Stimulated activated naive CD4-positive, alpha-beta T cell treated with Interleukin-2 at 50 U/mL for 16 hours (primary cell): ENCODE measurements at regions not wholly inside any gene's neighbourhood (a gene's known extent, or its start where the extent isn't known, plus 50 kb on each side); places are given as distances from the start of the nearest gene placed in this dataset.
"Not testable (repeated sequence)": the region's sequence is repeated elsewhere in the genome, so short reads cannot be mapped to it uniquely, and the experiment has no call there.

Experiments used
- DNase-seq: peaks from one replicate; lab custom pipeline; 2025; lab: John Stamatoyannopoulos, UW

DNA sequence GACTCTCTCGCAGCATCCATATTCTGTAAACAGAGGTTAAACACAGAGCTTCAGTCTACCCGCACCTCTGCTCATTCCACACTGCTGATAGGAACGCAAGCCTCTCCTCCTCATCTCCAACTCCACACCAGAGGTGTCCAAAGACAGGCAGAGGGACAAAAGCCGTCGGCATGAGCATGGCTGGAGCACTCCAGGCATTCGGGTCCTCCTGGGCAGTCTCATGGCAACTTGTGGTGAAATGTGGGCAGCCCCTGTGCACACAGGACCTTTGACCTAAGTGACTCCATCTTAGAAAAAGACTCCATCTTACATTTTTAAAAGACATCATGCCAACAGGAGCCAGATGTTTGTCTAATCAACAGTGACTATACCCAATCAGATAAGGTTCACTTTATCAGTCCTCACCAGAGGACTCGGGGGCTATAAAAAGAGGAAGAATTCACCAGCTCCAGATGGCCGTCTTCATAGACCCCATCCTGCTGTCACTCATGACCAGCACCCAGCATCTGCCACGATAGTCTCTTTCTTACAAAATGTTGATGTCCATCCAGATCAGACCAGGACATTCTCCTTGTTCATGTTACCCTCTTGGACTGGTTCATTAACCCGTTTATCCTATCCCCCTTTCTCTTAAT lies 304.4 kb downstream of the ANAPC1 start:
- not testable (repeated sequence) for DNase-seq

DNA sequence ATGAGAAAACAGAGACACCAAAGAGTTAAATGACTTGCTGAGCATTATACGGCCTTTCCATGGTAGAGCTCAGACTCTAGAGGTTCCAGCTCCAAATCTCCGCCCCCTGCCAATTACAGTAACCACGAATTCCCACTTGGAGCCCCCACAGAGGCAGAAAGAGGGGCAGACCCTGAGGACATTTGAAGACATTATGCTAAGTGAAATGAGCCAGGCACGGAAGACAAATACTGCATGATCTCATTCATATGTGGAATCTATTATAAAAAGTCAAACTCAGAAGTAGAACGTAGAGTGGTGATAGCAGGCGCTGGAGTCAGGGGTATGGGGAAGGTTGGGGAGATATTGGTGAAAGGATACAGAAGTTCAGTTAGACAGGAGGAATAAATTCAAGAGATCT lies 303.4 kb downstream of the ANAPC1 start:
- not testable (repeated sequence) for DNase-seq

GRCh38 chr2:111582090-111582489 lies 301.9 kb downstream of the ANAPC1 start:
- not testable (repeated sequence) for DNase-seq

DNA sequence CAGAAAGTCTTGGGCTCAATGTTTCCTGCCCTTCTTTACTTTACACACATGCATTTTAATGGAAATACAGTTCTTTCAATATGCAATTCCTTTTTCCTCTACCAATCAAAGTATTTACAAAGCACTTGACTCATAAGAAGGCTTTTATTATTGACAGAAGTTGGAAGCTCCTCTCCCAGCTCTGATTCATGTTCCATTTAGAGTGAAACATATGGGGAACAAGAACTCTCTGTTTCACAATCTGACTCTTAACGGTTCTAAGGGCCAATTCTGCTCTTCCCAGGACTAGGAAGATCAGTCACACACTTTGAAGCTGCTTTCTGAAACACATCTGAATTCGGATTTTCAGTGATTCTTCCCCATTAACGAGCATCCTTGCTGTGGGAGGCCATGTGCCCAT lies 300.5 kb downstream of the ANAPC1 start:
- not testable (repeated sequence) for DNase-seq

DNA sequence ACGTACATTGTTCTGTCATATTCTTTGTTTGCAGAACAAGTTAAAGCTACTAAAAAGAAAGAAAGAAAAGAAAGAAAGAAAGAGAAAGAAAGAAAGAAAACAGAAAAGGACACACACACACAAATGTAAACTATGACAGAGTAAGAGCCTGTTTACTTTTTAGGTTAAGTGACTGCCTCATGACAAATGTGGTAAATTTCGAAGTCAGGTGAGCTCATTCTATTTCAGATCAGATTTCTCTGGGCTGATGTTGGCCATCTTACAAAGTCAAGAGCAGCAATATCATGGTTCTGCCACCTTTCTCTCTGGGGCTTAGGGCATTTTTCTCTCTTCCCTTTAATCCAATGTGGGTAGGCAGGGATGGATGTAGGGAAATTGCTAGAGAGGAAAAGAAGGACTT lies 299.5 kb downstream of the ANAPC1 start:
- DNase-seq: not testable (repeated sequence)

DNA sequence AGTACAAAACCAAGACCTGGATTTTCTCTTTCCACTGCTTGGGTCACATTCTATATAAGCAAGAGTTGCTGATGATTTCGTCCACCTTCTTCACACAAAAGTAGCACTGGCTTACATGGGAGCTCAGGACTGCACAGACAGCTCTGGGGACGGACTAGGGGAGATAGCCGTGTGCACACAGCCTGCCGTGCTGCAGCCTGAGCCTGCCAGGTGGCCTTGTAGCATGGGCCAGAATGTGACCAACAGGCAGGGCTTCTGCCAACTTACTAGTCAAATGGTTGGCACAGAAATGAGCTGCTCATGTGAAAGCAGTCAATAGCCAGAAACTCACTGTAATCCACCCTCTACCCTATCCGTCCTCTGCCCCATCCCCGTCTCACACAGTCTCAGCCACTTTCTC lies 299.0 kb downstream of the ANAPC1 start:
- DNase-seq: not testable (repeated sequence)

DNA sequence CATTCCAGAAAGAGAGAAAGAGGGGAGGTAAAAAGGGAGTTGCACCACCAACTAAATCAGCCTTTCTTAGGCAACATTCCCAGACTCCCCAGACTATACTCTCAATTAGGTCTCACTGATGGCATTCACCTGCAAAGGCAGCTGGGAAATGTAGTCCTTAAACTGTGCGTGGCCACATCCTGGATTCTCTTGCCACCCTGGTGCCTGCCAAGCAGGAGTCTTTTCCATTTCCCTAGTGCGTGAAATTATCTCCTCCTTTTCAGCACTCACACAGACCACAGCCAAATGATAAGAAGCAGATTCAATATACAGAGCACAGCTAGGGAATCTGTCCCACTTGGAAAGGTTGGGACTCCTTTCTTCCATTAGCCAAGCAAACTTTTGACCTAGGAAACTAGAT lies 298.0 kb downstream of the ANAPC1 start:
- DNase-seq: not testable (repeated sequence)

- not testable (repeated sequence) for DNase-seq
These were observed 288.9 kb downstream of the ANAPC1 start for GRCh38 chr2:111595072-111595471.

DNA sequence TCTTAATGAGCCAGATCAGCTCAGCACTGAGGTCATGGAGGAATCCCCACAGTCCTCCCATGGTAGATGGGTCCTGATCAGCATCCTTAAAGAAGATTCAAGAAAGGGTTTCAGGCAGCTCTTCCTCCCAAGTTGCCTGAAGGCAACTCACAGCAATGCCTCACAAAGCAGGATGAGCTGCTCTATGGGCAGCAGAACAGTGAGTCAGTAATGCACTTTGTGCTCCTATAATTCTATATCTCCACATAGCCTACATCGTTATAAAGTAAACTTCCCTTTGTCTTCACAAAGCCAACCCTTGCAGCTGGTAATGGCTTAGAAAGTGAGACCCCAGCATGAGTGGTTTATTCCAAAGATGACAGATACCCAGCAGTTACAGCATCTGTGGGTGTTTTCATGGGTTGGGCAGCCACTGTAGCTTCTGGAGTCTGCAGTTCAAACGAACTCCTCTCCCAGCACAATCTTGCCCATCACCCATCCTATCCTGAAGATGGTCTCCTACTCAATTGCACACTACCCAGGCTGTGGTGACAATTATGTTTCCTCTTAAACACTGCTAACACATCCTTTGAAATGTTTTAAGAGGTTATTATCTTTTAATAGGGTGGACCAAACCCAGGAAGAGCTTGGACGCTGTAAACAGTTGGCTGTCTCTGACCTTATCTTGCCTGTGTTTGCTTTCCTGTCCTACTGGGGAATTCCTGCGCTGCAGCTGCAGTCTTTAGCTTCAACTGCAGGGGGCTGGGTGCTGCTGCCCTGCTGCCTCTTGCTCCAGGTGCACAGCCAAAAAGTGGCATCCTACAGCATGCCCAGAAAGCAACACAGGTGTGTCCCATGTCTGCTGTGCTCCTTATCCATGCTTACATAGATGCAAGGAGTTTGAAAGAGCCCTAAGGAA lies 286.9 kb downstream of the ANAPC1 start:
- not testable (repeated sequence) for DNase-seq

GRCh38 chr2:111598944-111599343 lies 285.0 kb downstream of the ANAPC1 start:
- DNase-seq: peak; percentile 5

GRCh38 chr2:111602259-111602658 lies 281.7 kb downstream of the ANAPC1 start:
- not testable (repeated sequence) for DNase-seq

DNA sequence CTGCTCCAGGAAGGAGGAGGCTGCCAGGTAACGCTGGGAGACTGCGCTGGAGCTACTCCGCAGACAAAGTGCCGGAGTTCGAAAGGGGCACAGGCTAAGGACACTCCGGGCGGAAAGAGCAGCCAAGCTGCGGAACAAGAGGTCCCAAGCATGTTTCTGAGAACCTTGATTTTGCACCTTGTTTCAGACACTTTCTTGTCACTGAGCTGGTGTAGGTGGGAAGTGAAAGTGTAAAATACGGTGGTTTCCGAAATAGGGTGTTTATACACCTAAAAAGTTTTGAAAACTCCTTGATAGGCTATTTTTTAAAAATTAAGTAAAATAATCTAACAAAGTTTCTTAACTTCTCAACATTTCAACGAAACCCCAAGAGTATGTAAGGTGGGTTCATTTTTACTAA lies 278.2 kb downstream of the ANAPC1 start:
- DNase-seq: not testable (repeated sequence)

- DNase-seq: not testable (repeated sequence)
These were observed 277.4 kb downstream of the ANAPC1 start for GRCh38 chr2:111606632-111607031.

- not testable (repeated sequence) for DNase-seq
These were observed 274.7 kb downstream of the ANAPC1 start for GRCh38 chr2:111609146-111609844.

DNA sequence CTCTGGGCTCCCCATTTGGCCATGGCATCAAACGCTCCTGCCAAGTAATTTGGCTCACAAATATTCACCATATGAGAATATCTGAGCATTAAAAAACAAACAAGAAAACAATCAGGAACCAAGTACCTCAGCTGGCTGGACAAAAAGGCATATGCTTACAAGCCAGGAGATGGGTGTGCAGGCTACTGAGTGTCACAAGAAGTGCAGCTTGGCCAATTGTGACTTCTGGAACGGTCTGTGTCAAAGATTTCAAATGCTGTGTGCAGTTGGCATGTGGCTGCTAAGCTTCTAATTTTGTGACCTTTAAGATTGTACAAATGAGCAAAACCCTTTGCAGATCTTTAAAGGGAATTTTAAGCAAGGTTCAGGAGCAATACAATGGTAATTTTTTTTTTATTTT lies 274.0 kb downstream of the ANAPC1 start:
- not testable (repeated sequence) for DNase-seq

DNA sequence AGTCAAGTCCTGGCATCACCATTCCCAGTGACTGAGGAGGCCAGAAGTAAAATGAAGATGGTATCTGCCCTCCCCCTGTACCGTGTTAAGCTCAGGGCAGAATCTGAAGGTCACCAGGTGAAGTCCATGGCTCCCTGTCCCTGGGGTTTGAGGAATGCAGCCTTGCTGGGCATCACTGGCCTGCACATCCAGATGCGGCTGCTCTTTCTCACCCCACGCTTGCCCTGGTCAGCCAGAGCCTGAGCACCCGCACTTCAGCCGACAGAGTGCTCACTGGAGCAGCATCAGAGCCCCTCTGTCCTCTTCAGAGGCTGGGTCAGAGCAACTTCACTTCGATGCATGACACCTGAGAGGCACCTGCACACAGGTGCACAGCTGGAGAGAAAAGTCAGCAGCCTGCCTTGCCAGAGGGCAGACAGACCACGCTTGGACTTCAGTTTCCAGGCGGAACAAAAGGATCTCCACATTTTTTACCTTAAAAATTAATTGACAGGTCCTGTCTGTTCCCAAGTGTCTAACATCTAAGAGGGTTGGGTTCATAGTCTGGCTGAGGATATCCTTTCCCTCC lies 267.3 kb downstream of the ANAPC1 start:
- DNase-seq: no peak

DNA sequence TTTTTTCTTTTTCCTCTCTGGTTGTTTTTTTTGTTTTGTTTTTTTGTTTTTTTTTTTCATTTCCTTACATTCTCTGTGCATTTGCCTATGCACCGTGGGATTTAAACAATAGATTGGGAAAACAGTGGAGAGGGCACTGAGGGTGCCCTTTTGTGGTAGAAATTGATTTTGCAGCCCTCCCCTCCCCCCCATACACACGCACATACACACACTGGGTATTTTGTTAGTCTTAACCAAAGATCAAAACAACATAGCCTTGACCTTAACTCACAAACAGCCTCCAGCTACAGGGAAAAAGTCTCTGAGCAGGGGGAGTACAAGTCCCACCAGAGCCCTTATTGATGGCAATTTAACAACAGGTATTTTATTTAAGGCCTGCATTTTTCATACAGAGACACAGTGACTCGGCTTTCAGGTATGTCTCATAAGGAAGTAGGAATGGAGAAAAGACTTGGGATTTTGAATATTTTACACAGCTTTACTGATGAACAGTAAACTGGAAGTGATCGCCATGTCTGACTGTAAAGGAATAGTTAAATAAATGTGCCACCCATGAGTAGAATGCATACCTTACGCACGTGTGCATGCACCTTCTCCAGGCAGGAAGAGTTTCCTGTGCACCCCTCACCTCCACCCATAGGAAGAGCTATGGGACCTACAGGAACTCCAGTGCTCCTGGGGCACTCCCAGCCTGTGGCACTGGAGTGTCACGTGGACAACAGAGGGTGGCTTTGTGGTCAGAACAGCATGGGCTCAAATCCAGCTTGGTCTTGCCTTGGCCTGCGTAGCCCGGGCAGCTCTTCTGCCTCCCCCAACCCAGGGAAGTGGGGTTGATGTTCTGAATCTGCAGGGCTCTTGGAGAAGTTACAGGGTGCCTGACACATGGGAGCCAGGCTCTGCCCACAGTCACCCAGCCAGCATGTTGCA lies 266.4 kb downstream of the ANAPC1 start:
- DNase-seq: no peak

DNA sequence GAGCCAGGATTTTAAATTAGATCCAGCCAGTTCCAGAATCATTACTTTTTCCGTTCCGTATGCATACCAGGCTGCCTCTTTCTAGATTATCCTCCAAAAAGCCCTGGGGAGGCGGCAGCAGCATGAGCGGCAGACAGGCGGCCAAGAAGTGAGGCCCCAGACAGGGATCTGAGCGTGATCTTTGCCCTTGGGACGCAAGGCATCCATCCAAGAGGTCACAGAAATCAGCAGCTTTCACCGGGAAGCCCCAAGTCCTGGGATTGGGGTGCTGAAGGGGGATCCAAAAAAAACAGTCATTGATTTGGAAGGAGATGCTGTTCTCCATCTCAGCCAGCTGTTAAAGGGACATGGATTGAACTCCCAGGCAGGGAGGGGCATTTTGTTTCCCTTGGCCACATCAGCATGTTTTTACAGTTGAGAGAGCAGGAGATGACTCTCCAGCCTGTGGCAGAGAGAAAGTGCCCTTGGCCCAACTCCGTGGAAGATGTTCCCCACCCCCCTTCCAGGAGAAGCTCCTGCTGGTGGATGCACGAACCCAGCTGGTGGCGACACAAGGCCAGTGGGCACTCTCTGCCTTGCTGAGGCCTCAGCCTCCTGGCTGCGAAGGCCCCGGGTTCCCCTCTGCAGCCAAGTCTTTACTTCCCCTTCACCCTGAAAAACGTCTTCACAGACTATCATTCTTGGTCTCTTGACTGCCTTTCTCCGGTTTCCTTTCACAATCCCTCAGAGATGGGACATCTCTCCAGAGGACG lies 265.6 kb downstream of the ANAPC1 start:
- DNase-seq: no peak

DNA sequence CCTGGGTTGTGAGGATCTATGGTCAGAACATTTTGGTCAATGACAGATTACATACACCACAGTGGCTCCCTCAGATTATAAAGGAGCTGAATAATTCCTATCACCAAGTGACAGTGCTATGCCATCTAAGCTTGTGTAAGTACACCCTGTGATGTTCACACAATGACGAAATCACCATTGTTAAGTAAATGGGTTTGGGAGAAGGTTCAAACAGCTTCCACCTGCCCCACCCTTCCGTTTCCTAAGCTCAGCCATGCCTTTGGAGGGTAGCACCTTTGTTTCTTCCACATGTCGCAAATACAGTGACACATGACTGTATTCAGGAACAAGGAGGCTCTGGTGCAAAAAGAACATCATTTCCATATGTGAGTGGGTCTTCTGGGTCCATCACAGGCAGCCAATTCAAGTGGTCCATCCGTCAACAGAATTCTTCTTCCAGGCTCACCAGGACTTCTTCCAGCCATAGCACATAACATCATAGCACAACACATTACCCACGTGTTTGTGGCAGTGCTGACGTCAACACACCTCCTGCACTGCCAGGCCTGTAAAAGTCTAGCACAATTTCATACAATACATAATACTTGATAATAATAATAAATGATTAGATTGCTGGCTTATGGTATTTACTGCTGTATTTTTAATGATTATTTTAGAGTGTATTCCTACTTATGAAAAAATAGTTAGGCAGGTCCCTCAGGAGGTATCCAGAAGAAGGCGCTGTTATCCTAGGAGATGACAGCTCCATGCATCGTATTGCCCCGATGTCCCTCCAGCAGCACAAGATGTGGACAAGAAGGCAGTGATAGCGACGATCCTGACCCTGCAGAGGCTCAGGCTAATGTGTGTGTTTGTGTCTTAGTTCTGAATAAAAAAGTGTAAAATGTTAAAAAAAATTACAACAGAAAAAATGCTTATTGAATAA lies 264.8 kb downstream of the ANAPC1 start:
- DNase-seq: no peak
